GM13977 (cell line): ENCODE measurements at regions not wholly inside any gene's neighbourhood (a gene's known extent, or its start where the extent isn't known, plus 50 kb on each side); places are given as distances from the start of the nearest gene placed in this dataset.

Experiments used
- DNase-seq: peaks from one replicate; pipeline ENCODE4 v3.0.0; 2012; ENCODE audit warnings: low spot score
- in situ Hi-C: fragments of 300-500 bp; cut with MboI; formaldehyde crosslinking; loops from one replicate; pipeline ENCODE4 v1.12.0; 2022; ENCODE audit warnings: low sequenced_read_pairs, low pct_unique_long_range_greater_than_20kb, mixed read lengths, inconsistent platforms; ENCODE audit not compliant: unreplicated experiment
- TF ChIP-seq, protein P1 (sequence below): IDR thresholded peaks from 2 replicates; pipeline ENCODE4 v1.5.1; 2012; ENCODE audit warnings: mild to moderate bottlenecking, control low read depth; ENCODE audit not compliant: insufficient read depth; ENCODE audit errors: extremely low read depth, missing control alignments

DNA sequence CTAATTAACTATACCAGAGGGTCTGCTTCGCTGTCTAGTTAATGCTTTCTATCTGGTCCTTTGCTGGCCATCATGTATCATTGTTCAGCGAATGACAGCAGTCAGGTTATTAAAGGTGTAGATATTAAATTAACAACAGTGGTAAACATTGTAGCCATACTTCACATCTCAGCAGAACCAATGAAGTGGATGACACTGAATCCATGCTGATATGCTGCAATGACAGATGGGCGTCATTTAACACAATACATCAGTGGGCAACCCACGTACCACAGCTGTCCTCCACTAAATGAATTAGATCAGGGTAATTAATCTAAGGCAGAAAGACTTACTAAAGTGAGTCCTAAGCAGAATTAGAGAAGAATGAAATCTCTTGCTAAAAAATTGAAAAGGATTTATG, 767.2 kb downstream of the NXPH1 start:
- no peak for DNase-seq
- TF ChIP-seq, protein P1, sequence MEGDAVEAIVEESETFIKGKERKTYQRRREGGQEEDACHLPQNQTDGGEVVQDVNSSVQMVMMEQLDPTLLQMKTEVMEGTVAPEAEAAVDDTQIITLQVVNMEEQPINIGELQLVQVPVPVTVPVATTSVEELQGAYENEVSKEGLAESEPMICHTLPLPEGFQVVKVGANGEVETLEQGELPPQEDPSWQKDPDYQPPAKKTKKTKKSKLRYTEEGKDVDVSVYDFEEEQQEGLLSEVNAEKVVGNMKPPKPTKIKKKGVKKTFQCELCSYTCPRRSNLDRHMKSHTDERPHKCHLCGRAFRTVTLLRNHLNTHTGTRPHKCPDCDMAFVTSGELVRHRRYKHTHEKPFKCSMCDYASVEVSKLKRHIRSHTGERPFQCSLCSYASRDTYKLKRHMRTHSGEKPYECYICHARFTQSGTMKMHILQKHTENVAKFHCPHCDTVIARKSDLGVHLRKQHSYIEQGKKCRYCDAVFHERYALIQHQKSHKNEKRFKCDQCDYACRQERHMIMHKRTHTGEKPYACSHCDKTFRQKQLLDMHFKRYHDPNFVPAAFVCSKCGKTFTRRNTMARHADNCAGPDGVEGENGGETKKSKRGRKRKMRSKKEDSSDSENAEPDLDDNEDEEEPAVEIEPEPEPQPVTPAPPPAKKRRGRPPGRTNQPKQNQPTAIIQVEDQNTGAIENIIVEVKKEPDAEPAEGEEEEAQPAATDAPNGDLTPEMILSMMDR = no peak
- in situ Hi-C loops = no loop called here

DNA sequence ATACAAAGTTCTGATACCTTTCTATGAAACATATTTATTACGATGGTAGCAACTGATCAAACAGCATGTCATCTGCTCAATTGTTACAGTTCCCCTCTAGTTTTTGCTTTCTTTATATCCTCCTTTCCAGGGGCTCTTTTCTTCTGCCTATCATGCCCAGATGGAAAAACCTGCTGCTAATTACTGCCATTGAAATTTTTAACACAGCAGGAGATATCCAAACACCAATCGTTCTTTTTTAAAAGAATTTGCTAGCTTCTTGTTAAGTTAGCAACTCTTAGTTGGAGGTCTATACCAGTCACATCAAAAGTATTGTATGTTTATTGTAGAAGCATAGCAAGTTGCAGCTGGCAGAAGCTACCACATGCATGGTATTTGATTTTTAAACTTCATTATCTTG, 768.5 kb downstream of the NXPH1 start:
- DNase-seq = no peak
- TF ChIP-seq, protein P1 = no peak
- in situ Hi-C loops = no loop called here

- DNase-seq = no peak
- in situ Hi-C loops = no loop called here
- TF ChIP-seq, protein P1 = no peak
Measured at GRCh38 chr7:9204571-9204970, 771.2 kb downstream of the NXPH1 start.

- TF ChIP-seq, protein P1 = no peak
- in situ Hi-C loops = no loop called here
- DNase-seq = no peak
Measured at GRCh38 chr7:9210114-9210513, 776.7 kb downstream of the NXPH1 start.

DNA sequence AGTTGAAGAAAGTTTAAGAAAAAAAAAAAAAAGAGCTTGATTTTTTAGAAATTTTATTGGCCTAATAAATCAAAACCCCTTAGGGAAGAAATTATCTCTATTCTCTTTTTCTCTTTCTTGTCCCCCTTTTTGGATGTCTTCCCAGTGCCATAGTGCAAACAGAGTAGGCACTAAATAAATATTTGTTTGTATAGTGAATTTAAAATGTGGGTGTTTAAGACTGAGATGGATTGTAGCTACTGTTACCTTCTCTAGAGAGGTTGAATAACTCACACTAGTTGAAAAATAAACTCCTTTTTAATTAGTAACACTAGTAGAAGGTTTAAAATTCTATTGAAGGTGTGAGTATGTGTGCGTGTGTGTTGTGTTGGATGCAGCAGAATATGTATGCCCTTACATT, 783.8 kb downstream of the NXPH1 start:
- in situ Hi-C loops = no loop called here

DNA sequence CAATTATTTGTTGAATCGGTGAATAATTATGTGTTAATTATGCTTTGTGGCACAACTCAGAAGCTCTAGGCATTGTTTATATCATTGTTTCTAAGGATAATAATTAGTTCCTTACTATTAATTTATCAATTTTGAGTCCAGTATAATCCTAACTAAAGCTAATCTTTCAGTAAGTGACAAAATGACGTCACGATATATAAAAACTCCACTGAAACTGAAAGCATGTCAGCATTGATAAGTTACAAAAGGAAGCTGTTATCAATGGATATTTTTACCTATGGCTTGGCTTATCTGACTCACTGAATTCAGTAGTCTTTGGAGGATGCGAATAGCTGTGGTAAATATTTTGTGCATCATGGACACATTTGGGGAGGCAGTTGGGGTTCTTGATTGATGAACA, 793.1 kb downstream of the NXPH1 start:
- no peak for DNase-seq
- TF ChIP-seq, protein P1 = no peak
- in situ Hi-C loops = no loop called here

More for the DNA sequence above, 783.8 kb downstream of the NXPH1 start:
- TF ChIP-seq, protein P1 = no peak
- no peak for DNase-seq

DNA sequence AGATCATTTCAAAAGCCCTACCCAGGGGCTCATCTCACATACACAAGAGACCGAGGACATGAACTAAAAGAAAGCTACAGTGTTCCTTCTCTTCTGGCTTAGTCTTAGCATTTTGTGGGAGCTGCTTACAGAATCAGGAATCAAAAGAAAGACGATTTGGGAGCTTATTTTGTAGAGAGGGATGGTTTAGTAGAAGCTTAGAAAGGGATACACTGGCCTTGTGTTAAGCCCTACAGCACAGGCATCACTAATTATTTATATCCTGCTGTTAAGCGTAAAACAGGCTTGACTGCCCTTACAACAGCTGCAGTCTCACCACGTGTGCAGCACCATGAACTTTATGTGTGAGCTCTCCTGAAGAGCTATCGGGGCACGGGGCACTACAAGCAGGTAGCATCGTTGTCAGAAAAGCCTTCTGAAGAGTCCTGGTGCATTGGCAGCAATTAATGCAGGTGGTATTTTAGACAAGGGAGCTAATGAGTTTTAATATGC, 798.3 kb downstream of the NXPH1 start:
- in situ Hi-C loops = no loop called here
- DNase-seq = no peak
- TF ChIP-seq, protein P1 = no peak
